Fibroblast of the aortic adventitia (primary cell): ENCODE measurements at regions not wholly inside any gene's neighbourhood (a gene's known extent, or its start where the extent isn't known, plus 50 kb on each side); places are given as distances from the start of the nearest gene placed in this dataset.

Experiments used
- DNase-seq: peaks from one replicate; pipeline ENCODE4 v3.0.0-alpha.2; 2010; ENCODE audit warnings: low read depth
- H3K4me3 ChIP-seq: 2 replicates; pipeline ENCODE4 v1.5.1; 2011; ENCODE audit warnings: low read depth, mild to moderate bottlenecking, control low read depth, low read length, moderate library complexity
- TF ChIP-seq, protein P1 (sequence below): IDR thresholded peaks from 2 replicates; pipeline ENCODE4 v1.5.1; 2011; ENCODE audit warnings: mild to moderate bottlenecking, low read length, control low read depth, inconsistent platforms; ENCODE audit not compliant: insufficient read depth

DNA sequence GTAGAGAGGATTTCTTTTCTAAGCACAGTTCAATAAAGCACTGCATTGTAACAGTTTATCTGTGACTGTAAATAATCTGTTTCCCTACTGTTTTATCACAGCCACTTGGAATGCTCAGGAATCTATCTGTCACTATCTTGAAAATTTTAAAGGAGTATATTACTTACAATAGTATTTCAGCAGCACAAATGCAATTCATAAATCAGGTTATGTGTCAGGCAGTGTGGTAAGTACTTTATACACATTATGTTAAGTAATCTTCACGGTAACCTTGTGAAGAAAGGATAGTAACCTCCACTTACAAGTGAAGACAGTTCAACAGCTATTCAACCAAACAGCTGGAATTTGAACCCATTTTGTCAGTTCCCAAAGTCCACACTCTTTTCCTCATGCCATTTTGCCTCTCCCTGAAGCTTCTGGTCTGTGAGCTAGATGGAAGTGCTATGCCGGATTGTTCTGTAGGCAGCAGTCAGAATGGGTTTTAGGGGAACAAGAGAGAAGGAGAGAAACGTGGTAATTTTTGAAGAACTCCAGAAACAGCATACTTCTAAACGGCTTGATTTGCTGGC is 125.0 kb downstream of the KLF12 start:
- no peak overlapping the region for H3K4me3 ChIP-seq
- DNase-seq: no peak
- TF ChIP-seq, protein P1, sequence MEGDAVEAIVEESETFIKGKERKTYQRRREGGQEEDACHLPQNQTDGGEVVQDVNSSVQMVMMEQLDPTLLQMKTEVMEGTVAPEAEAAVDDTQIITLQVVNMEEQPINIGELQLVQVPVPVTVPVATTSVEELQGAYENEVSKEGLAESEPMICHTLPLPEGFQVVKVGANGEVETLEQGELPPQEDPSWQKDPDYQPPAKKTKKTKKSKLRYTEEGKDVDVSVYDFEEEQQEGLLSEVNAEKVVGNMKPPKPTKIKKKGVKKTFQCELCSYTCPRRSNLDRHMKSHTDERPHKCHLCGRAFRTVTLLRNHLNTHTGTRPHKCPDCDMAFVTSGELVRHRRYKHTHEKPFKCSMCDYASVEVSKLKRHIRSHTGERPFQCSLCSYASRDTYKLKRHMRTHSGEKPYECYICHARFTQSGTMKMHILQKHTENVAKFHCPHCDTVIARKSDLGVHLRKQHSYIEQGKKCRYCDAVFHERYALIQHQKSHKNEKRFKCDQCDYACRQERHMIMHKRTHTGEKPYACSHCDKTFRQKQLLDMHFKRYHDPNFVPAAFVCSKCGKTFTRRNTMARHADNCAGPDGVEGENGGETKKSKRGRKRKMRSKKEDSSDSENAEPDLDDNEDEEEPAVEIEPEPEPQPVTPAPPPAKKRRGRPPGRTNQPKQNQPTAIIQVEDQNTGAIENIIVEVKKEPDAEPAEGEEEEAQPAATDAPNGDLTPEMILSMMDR: no peak

DNA sequence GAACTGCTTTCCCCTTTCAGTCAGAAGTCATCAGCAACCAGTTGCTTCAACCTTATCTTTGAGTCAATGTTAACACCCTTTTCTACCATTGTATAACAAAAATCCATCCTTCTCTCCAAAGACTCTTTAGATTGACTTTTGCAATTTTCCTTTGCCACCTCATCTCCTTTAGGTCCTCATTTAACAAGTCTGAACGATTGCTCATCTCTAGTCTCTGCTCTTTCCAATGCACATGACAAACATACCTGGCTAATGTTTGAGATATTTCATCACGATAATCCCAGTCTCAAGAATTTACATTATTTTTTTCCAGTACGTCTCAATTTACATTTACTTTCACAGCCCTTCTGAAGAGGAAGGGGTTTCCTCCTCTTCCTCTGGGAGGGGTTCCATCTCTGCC is 127.5 kb downstream of the KLF12 start:
- TF ChIP-seq, protein P1: no peak
- DNase-seq: no peak
- no peak overlapping the region for H3K4me3 ChIP-seq

DNA sequence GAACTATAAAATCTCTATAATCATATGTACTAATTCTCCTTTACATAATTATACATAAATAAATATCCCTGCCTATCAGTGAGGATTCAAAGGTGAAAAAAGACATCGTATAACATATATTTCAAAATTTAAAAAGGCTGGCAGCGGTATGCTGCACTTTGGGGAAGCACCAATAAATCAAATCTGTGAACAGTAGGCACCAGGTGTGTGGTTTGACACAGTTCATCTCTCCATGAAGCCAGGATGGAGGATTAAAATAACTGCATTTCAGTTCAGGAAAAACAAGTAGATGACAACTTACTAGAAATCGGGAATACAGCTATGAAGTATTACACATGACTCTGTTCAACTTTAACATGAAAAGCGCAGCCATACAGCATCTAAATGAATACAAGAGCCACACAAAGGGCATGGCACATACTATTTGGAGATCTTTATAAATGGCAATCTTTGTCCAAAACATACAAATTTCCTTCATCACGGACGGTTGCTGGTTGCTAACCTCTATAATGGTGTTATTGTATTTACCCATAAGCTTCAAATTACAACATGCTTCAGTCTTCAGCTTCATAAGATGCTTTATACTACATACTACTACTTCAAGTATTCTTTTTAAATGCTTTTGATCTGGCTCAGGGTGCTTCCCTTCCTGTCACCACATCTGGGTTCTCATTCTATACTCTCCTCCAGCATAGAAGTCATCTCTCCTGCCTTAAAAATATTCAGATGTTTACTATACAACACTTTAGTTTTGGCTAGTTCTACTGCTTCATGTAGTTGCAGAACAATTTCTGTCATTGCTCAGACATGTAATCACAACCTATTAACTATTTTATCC is 128.7 kb downstream of the KLF12 start:
- TF ChIP-seq, protein P1: no peak
- H3K4me3 ChIP-seq: no peak overlapping the region
- DNase-seq: no peak

DNA sequence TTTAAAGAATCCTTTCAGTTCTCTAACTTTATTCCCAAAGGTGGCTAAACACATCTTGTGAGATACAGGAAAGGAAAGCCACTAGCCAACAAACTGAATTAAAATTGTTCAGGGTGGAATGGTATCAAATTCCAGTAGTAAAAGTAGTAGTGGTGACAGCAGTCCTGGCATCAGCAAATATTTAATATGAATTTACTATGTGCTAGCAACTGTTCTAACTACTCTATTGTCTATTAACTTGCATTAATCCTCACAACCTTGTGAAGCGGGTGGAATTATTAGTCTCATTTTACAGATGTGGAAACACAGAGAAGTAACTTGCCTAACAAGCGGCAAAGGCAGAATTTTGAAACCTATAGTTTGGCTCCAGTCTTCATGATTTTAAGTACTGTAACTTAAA is 130.1 kb downstream of the KLF12 start:
- peak; percentile 8 for DNase-seq
- TF ChIP-seq, protein P1: no peak
- no peak overlapping the region for H3K4me3 ChIP-seq

DNA sequence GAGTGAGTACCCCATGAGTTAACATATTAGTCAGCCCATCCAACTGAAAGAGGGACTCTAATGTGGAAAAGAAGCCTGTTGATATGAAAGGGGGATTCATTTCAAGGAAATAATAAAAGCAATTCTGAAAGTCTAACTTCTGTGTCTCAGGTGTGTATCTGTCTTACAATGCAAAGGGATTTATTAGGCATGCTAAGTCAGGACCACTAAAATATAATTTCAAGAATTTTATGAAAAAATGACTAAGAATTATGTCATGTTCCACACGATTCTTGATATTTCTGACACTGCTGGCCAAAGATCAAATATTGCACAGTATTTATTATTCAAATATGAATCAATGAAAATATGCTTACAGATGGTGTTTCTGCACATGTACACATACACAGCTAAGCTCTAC is 130.8 kb downstream of the KLF12 start:
- H3K4me3 ChIP-seq: no peak overlapping the region
- DNase-seq: no peak
- TF ChIP-seq, protein P1: no peak

DNA sequence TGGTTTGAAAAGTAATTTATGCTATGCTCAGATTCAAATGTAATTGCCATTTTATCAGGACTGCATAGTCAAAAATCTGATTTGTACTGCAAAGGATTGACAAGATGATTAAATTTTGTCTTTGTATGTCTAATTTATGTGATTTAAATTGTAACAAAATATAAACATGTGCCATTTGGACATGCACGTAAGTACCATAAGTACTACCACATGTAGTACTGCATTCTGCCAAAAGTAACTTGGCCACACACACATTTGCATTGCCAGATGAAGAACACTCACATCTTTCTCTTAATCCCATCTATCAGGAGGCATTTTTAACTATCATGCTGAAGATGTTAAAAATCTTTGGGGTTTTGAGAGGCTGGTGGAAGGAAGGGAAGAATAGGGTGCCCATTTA is 133.3 kb downstream of the KLF12 start:
- no peak overlapping the region for H3K4me3 ChIP-seq
- TF ChIP-seq, protein P1: no peak
- peak; percentile 22 for DNase-seq
